ENCODE measurements at regions not wholly inside any gene's neighbourhood (a gene's known extent, or its start where the extent isn't known, plus 50 kb on each side); places are given as distances from the start of the nearest gene placed in this dataset.

GRCh38 chr4:95754667-95755066 is 85.2 kb upstream of the PDHA2 start:
- TF ChIP-seq BCL3 (IDR thresholded peaks at IDR 0.05) (no peak), BHLHE40 (IDR thresholded peaks at IDR 0.05; ENCODE audit: low read depth, low read length) (no peak), ESRRA (IDR thresholded peaks at IDR 0.05; ENCODE audit: borderline replicate concordance, low read length) (no peak), CTCF (IDR thresholded peaks at IDR 0.05) (no peak), EP300 (IDR thresholded peaks at IDR 0.05) (no peak), CEBPB (IDR thresholded peaks at IDR 0.05) (no peak), RFX5 (IDR thresholded peaks at IDR 0.05) (no peak), MAFK (IDR thresholded peaks at IDR 0.05; ENCODE audit: partially characterized antibody) (peak; percentile 27), POLR2A (IDR thresholded peaks at IDR 0.05; ENCODE audit: low read length) (no peak), CHD4 (IDR thresholded peaks at IDR 0.05; ENCODE audit: borderline replicate concordance) (no peak), ELK1 (IDR thresholded peaks at IDR 0.05; ENCODE audit: low read depth, low read length) (no peak), POLR2AphosphoS2 (conservative IDR thresholded peaks at IDR 0.05; ENCODE audit: low read length) (no peak)
- TF ChIP-seq, protein P1, sequence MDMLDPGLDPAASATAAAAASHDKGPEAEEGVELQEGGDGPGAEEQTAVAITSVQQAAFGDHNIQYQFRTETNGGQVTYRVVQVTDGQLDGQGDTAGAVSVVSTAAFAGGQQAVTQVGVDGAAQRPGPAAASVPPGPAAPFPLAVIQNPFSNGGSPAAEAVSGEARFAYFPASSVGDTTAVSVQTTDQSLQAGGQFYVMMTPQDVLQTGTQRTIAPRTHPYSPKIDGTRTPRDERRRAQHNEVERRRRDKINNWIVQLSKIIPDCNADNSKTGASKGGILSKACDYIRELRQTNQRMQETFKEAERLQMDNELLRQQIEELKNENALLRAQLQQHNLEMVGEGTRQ (IDR thresholded peaks at IDR 0.05) = no peak
